Heart right ventricle (tissue), 16 donors: ENCODE measurements at regions not wholly inside any gene's neighbourhood (a gene's known extent, or its start where the extent isn't known, plus 50 kb on each side); places are given as distances from the start of the nearest gene placed in this dataset.

ENCODE experiments used
- ATAC-seq, 8 donors: fragments of 200-7000 bp; cut with Tn5 transposase; one replicate each; pipeline ENCODE4 v1.9.1; 2020; ENCODE audit warnings: mild to moderate bottlenecking in 8 of 8, moderate library complexity in 8 of 8, moderate number of reproducible peaks in 1 of 8
- DNase-seq, 2 donors: peaks; one replicate each; pipeline ENCODE4 v3.0.0-alpha.2; 2020
- H3K27ac ChIP-seq, 10 donors: fragments of 200-600 bp; sonication (generic) in 2 of 10; one replicate each; pipeline versions ENCODE4 v1.5.0 to v1.8.0; 2020 to 2022; ENCODE audit warnings: mild to moderate bottlenecking in 3 of 10
- H3K27me3 ChIP-seq, 7 donors: fragments of 200-600 bp; one replicate each; pipeline ENCODE4 v1.8.0; 2021 to 2022; ENCODE audit warnings: mild to moderate bottlenecking in 2 of 7
- H3K36me3 ChIP-seq, 9 donors: fragments of 200-600 bp; sonication (generic) in 1 of 9; one replicate each; pipeline versions ENCODE4 v1.5.0 to v1.8.0; 2020 to 2022; ENCODE audit warnings: mild to moderate bottlenecking in 2 of 9
- H3K4me1 ChIP-seq, 9 donors: fragments of 200-600 bp; sonication (generic) in 1 of 9; one replicate each; pipeline versions ENCODE4 v1.5.0 to v1.8.0; 2020 to 2022; ENCODE audit warnings: mild to moderate bottlenecking in 4 of 9
- H3K4me3 ChIP-seq, 10 donors: fragments of 200-600 bp; sonication (generic) in 2 of 10; one replicate each; pipeline versions ENCODE4 v1.5.0 to v1.8.0; 2020 to 2022; ENCODE audit warnings: mild to moderate bottlenecking in 7 of 10, moderate library complexity in 2 of 10
- H3K9me3 ChIP-seq, 11 donors: fragments of 200-600 bp in 10 of 11; sonication (generic) in 2 of 11; one replicate each; pipeline versions ENCODE4 v1.5.0 to v1.8.0; 2013 to 2022; ENCODE audit warnings: mild to moderate bottlenecking in 2 of 11, control low read depth in 1 of 11, moderate library complexity in 1 of 11
- WGBS, 2 donors: extraction: QIAGEN DNeasy Blood & Tissue Kit; methylation state at CpG; one replicate each; pipeline ENCODE4 v1.1.7; 2013; ENCODE audit warnings: inconsistent platforms in 1 of 2; 5-methylcytosine and 5-hydroxymethylcytosine counted together
- intact Hi-C, 10 donors: fragments of 100-400 bp; cut with DNase I; formaldehyde crosslinking; loops; one replicate each; pipeline versions ENCODE4 v1.11.1 to v1.14.2; 2022
- TF ChIP-seq, protein P1 (sequence below), 9 donors: fragments of 200-600 bp; sonication (generic) in 2 of 9; IDR thresholded peaks; one replicate each; pipeline versions ENCODE4 v1.5.0 to v1.8.0; 2021 to 2022; ENCODE audit warnings: antibody characterized with exemption in 9 of 9, mild to moderate bottlenecking in 5 of 9, moderate library complexity in 1 of 9
- donor health status: Arrhythmogenic right ventricular cardiomyopathy.
- donor health status: ischemic (EF 13 %, LVEDD 7.1; RV severe dilation, severe dysfunction).
- donor health status: healthy with polysubstance abuse.
- donor health status: DM: no; HTN: yes; CAD: no.
- donor health status: DM: no; HTN: no; CAD: no.
- donor health status: ischemic (EF 25% LVEDD 6.9; RV normal size, moderate dysfunction).
- donor health status: ischemic (EF 25% LVEDD 5.7; RV mildly dilated, moderate dysfunction).
- donor health status: healthy.
- donor health status: DM: yes; HTN: yes; CAD: no.
- donor health status: Ischemic cardiomyopathy.
- donor health status: ischemic (EF 35%, LVEDD 5.7; RV mildly dilated, moderate dysfunction).
- donor health status: nonischemic (EF 11% LVEDD 7.7; RV severe dilation, severe dysfunction).
- donor health status: DM: yes; HTN: yes; CAD: no.
- donor health status: PGD.
- donor health status: ischemic (EF 29% LVEDD 5.4; RV normal size, mild dysfunction).
- donor health status: nonischemic (EF 23%, LVEDD 6.1; RV moderate dilation, normal function).

DNA sequence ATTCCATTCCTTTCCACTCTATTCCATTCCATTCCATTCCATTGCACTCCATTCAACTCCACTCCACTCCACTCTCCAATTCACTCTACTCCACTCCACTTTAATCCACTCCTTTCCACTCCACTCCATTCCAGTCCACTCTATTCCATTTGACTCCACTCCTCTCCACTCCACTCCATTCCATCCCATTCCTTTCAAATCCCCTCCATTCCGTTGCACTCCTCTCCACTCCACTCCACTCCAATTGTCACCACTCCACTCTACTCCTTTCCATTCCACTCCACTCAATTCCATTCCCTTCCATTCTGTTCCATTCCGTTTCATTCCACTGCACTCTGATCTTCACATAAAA lies 2563.7 kb upstream of the TPTE start:
- Histone ChIP-seq H3K4me3 (no peak overlapping the region), H3K27ac (no peak overlapping the region), H3K27me3 (no peaks in the 10 kb centered on the region), H3K9me3 (peaks cover 0 to 78% (median 33%) of the 10 kb centered on the region in 11 donors), H3K4me1 (no peaks in the 10 kb centered on the region), H3K36me3 (no peaks in the 10 kb centered on the region)
- WGBS, 2 donors: 21 to 33% methylated on average over 2 of the region's 2 CpGs
- no peak for DNase-seq
- ATAC-seq: peak in 6 of 8 donors; percentile 12 to 58 (median 27)
- intact Hi-C loops: no loop called here
- TF ChIP-seq, protein P1, sequence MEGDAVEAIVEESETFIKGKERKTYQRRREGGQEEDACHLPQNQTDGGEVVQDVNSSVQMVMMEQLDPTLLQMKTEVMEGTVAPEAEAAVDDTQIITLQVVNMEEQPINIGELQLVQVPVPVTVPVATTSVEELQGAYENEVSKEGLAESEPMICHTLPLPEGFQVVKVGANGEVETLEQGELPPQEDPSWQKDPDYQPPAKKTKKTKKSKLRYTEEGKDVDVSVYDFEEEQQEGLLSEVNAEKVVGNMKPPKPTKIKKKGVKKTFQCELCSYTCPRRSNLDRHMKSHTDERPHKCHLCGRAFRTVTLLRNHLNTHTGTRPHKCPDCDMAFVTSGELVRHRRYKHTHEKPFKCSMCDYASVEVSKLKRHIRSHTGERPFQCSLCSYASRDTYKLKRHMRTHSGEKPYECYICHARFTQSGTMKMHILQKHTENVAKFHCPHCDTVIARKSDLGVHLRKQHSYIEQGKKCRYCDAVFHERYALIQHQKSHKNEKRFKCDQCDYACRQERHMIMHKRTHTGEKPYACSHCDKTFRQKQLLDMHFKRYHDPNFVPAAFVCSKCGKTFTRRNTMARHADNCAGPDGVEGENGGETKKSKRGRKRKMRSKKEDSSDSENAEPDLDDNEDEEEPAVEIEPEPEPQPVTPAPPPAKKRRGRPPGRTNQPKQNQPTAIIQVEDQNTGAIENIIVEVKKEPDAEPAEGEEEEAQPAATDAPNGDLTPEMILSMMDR (IDR thresholded peaks at IDR 0.05): no peak
